ENCODE measurements at regions not wholly inside any gene's neighbourhood (a gene's known extent, or its start where the extent isn't known, plus 50 kb on each side); places are given as distances from the start of the nearest gene placed in this dataset.

DNA sequence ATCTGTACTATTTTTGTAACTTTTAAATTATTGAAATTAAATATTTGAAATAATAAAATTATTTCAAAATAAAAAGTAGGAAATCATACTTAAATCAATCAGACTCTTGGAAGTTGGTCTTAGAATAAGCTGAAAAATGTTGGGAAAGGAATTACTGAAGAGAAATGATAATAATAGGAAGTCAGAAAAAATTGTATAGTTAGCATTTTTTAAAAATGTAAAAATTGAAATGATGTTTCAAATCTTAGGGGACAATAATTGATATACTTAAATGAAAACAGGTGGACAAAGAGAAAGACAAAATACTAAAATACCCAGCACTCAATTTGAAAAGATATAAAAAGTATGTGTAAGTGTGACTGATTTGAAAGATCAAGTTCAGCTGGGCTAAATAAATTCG lies 186.1 kb downstream of the BMP2 start:
- TF ChIP-seq CTCF (IDR thresholded peaks at IDR 0.05; ENCODE audit: low read depth, low read length, missing input control) (no peak), REST (IDR thresholded peaks at IDR 0.05) (no peak), ATF3 (IDR thresholded peaks at IDR 0.05) (no peak), YY1 (IDR thresholded peaks at IDR 0.05) (no peak), HNF4A (conservative IDR thresholded peaks at IDR 0.05) (no peak), MAX (IDR thresholded peaks at IDR 0.05) (no peak), TAF1 (conservative IDR thresholded peaks at IDR 0.05) (no peak), EGR1 (IDR thresholded peaks at IDR 0.05; ENCODE audit: low read depth in 2 of 2) (no peak), GABPA (IDR thresholded peaks at IDR 0.05 in 1 of 2, conservative IDR thresholded peaks at IDR 0.05 in 1 of 2) (no peak), RAD21 (IDR thresholded peaks at IDR 0.05) (no peak), JUND (IDR thresholded peaks at IDR 0.05) (no peak), RXRA (IDR thresholded peaks at IDR 0.05) (no peak)

All from liver (tissue), 3 donors.